Neural cell (in vitro differentiated cells): ENCODE measurements at regions not wholly inside any gene's neighbourhood (a gene's known extent, or its start where the extent isn't known, plus 50 kb on each side); places are given as distances from the start of the nearest gene placed in this dataset.

ENCODE experiments used
- H2AFZ ChIP-seq: fragments of 200-600, 300-800 bp; sonication (generic), shearing (Covaris generic); 2 replicates; pipeline ENCODE4 v1.6.0; 2014; ENCODE audit warnings: low read depth, mild to moderate bottlenecking, antibody characterized with exemption, low read length, moderate library complexity
- H3F3A ChIP-seq: fragments of 200-600 bp; shearing (Covaris generic); 2 replicates; pipeline ENCODE4 v1.6.1; 2016; ENCODE audit warnings: mild to moderate bottlenecking, moderate library complexity, mixed read lengths, antibody characterized with exemption, low read length; ENCODE audit not compliant: insufficient read depth, poor library complexity, severe bottlenecking
- H3K27ac ChIP-seq: fragments of 200-600, 300-800 bp; sonication (generic), shearing (Covaris generic); 2 replicates; pipeline ENCODE4 v1.5.1; 2014; ENCODE audit warnings: mild to moderate bottlenecking, low read length, moderate library complexity
- H3K27me3 ChIP-seq: fragments of 300-800, 200-600 bp; sonication (generic), shearing (Covaris generic); 2 replicates; pipeline ENCODE4 v1.6.0; 2014; ENCODE audit warnings: mild to moderate bottlenecking, low read depth, low read length, moderate library complexity; ENCODE audit not compliant: insufficient read depth
- H3K36me3 ChIP-seq: fragments of 300-800, 200-600 bp; sonication (generic), shearing (Covaris generic); 2 replicates; pipeline ENCODE4 v1.5.1; 2014; ENCODE audit warnings: mild to moderate bottlenecking, antibody characterized with exemption, low read length, moderate library complexity; ENCODE audit not compliant: insufficient read depth
- H3K4me2 ChIP-seq: fragments of 300-800, 200-600 bp; sonication (generic), shearing (Covaris generic); 2 replicates; pipeline ENCODE4 v1.6.0; 2014; ENCODE audit warnings: mild to moderate bottlenecking, low read length
- H3K4me3 ChIP-seq: fragments of 300-800, 200-600 bp; sonication (generic), shearing (Covaris generic); 2 replicates; pipeline ENCODE4 v1.5.1; 2014; ENCODE audit warnings: mild to moderate bottlenecking, low read length, moderate library complexity
- H3K79me2 ChIP-seq: fragments of 200-600 bp; shearing (Covaris generic); replicated peaks from 2 replicates; pipeline ENCODE4 v1.6.0; 2014; ENCODE audit warnings: mild to moderate bottlenecking, low read length, moderate library complexity; ENCODE audit not compliant: insufficient read depth
- H3K9ac ChIP-seq: fragments of 300-800, 200-600 bp; sonication (generic), shearing (Covaris generic); 2 replicates; pipeline ENCODE4 v1.6.1; 2016; ENCODE audit warnings: mild to moderate bottlenecking, low read length, mixed read lengths
- H3K9me2 ChIP-seq: fragments of 200-600 bp; shearing (Covaris generic); 2 replicates; pipeline ENCODE4 v1.6.1; 2016; ENCODE audit warnings: mild to moderate bottlenecking, low read length, mixed read lengths; ENCODE audit not compliant: insufficient read depth
- H3K9me3 ChIP-seq: fragments of 200-600, 300-800 bp; sonication (generic), shearing (Covaris generic); 2 replicates; pipeline ENCODE4 v1.6.1; 2016; ENCODE audit warnings: mild to moderate bottlenecking, mixed run types, low read length, moderate library complexity, mixed read lengths
- H4K20me1 ChIP-seq: fragments of 200-600 bp; shearing (Covaris generic); 2 replicates; pipeline ENCODE4 v1.6.1; 2016; ENCODE audit warnings: mild to moderate bottlenecking, mixed run types; ENCODE audit not compliant: insufficient read depth
- CTCF ChIP-seq: fragments of 450-650 bp; IDR thresholded peaks from 2 replicates; pipeline ENCODE4 v1.5.1; 2014; ENCODE audit warnings: antibody characterized with exemption, mild to moderate bottlenecking, moderate library complexity; ENCODE audit not compliant: poor library complexity, severe bottlenecking
- EP300 ChIP-seq: fragments of 450-650 bp; conservative IDR thresholded peaks from 2 replicates; pipeline ENCODE4 v1.6.1; 2014; ENCODE audit warnings: antibody characterized with exemption, mild to moderate bottlenecking, moderate library complexity; ENCODE audit not compliant: poor library complexity, severe bottlenecking
- EZH2 ChIP-seq: fragments of 200-600, 300-800 bp; shearing (Covaris generic), sonication (generic); IDR thresholded peaks from 2 replicates; pipeline ENCODE4 v1.6.1; 2014; ENCODE audit warnings: antibody characterized with exemption, low read length, borderline replicate concordance, mild to moderate bottlenecking; ENCODE audit not compliant: insufficient read depth, poor library complexity, severe bottlenecking
- MXI1 ChIP-seq: fragments of 450-650 bp; conservative IDR thresholded peaks from 2 replicates; pipeline ENCODE4 v1.6.1; 2014; ENCODE audit warnings: antibody characterized with exemption, mild to moderate bottlenecking; ENCODE audit not compliant: poor library complexity, severe bottlenecking
- POLR2AphosphoS5 ChIP-seq: IDR thresholded peaks from 2 replicates; pipeline ENCODE4 v1.6.1; 2012
- RAD21 ChIP-seq: fragments of 450-650 bp; conservative IDR thresholded peaks from 2 replicates; pipeline ENCODE4 v1.6.1; 2014; ENCODE audit warnings: antibody characterized with exemption, mild to moderate bottlenecking, moderate library complexity
- SMC3 ChIP-seq: fragments of 450-650 bp; conservative IDR thresholded peaks from 2 replicates; pipeline ENCODE4 v1.6.1; 2014; ENCODE audit warnings: antibody characterized with exemption, mild to moderate bottlenecking, moderate library complexity; ENCODE audit not compliant: poor library complexity
- TAF1 ChIP-seq: IDR thresholded peaks from 2 replicates; pipeline ENCODE4 v1.6.1; 2012; ENCODE audit warnings: low read depth
- TF ChIP-seq, protein P1 (sequence below): IDR thresholded peaks from 2 replicates; pipeline ENCODE4 v1.6.1; 2012; ENCODE audit warnings: borderline replicate concordance

DNA sequence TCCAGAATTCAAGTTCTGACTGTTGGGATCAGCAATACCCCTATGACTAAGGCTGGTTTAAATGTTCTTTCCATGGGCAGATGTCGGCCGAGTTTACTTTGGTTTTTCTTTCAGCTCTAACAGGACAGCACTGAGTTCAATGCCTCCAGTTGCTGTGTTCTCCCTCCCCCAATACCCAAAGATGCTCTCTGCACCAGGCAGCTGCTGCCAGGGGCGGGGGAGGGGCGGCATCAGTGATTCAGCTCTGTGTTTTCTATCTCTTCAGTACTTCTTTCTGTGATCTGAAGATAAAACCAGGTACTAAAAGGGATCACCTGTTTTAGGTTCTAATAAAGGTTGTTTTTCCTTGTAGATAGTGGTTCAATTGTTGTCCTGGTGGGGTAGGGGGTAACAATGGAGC lies 576.7 kb upstream of the POT1 start:
- TF ChIP-seq TAF1 (no peak), EZH2 (no peak), SMC3 (no peak), CTCF (no peak), RAD21 (no peak), EP300 (no peak), POLR2AphosphoS5 (no peak), MXI1 (no peak)
- TF ChIP-seq, protein P1, sequence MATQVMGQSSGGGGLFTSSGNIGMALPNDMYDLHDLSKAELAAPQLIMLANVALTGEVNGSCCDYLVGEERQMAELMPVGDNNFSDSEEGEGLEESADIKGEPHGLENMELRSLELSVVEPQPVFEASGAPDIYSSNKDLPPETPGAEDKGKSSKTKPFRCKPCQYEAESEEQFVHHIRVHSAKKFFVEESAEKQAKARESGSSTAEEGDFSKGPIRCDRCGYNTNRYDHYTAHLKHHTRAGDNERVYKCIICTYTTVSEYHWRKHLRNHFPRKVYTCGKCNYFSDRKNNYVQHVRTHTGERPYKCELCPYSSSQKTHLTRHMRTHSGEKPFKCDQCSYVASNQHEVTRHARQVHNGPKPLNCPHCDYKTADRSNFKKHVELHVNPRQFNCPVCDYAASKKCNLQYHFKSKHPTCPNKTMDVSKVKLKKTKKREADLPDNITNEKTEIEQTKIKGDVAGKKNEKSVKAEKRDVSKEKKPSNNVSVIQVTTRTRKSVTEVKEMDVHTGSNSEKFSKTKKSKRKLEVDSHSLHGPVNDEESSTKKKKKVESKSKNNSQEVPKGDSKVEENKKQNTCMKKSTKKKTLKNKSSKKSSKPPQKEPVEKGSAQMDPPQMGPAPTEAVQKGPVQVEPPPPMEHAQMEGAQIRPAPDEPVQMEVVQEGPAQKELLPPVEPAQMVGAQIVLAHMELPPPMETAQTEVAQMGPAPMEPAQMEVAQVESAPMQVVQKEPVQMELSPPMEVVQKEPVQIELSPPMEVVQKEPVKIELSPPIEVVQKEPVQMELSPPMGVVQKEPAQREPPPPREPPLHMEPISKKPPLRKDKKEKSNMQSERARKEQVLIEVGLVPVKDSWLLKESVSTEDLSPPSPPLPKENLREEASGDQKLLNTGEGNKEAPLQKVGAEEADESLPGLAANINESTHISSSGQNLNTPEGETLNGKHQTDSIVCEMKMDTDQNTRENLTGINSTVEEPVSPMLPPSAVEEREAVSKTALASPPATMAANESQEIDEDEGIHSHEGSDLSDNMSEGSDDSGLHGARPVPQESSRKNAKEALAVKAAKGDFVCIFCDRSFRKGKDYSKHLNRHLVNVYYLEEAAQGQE = no peak
- Histone ChIP-seq H3F3A (no peaks in the 10 kb centered on the region), H3K9me2 (no peaks in the 10 kb centered on the region), H3K79me2 (no peaks in the 10 kb centered on the region), H3K36me3 (no peaks in the 10 kb centered on the region), H2AFZ (no peak overlapping the region), H3K4me2 (no peak overlapping the region), H3K27me3 (no peaks in the 10 kb centered on the region), H3K4me3 (no peak overlapping the region), H3K9ac (no peak overlapping the region), H4K20me1 (no peaks in the 10 kb centered on the region), H3K9me3 (no peaks in the 10 kb centered on the region), H3K27ac (no peak overlapping the region)

- Histone ChIP-seq H3F3A (no peaks in the 10 kb centered on the region), H2AFZ (no peak overlapping the region)
These were observed 575.2 kb upstream of the POT1 start for GRCh38 chr7:125504848-125505247.

More at GRCh38 chr7:125504848-125505247, 575.2 kb upstream of the POT1 start:
- no peaks in the 10 kb centered on the region for H4K20me1 ChIP-seq
- H3K36me3 ChIP-seq = no peaks in the 10 kb centered on the region
- H3K79me2 ChIP-seq = no peaks in the 10 kb centered on the region
- H3K9me3 ChIP-seq = no peaks in the 10 kb centered on the region
- H3K27me3 ChIP-seq = no peaks in the 10 kb centered on the region
- H3K9ac ChIP-seq = no peak overlapping the region
- TF ChIP-seq CTCF (no peak), TAF1 (no peak)
- no peak overlapping the region for H3K4me2 ChIP-seq
- H3K4me3 ChIP-seq = no peak overlapping the region
- H3K27ac ChIP-seq = no peak overlapping the region
- no peaks in the 10 kb centered on the region for H3K9me2 ChIP-seq
